ENCODE measurements at regions not wholly inside any gene's neighbourhood (a gene's known extent, or its start where the extent isn't known, plus 50 kb on each side); places are given as distances from the start of the nearest gene placed in this dataset.

GRCh38 chr20:20989081-20989480 is 117.1 kb downstream of the LINC00237 start:
- in situ Hi-C loops (cut with HindIII; ENCODE audit: low sequenced_read_pairs): no loop called here
- no peak for DNase-seq (ENCODE audit: low read depth, low spot score)
- H3K4me3 ChIP-seq (ENCODE audit: low read depth, low read length): no peak overlapping the region
- TF ChIP-seq CTCF (IDR thresholded peaks at IDR 0.05; ENCODE audit: low read depth, low read length): no peak

- H3K4me3 ChIP-seq (ENCODE audit: low read depth, low read length): no peak overlapping the region
- in situ Hi-C loops (cut with HindIII; ENCODE audit: low sequenced_read_pairs): no loop called here
Measured at GRCh38 chr20:20979934-20980333, 126.2 kb downstream of the LINC00237 start.

GRCh38 chr20:20977786-20978185 is 128.4 kb downstream of the LINC00237 start:
- H3K4me3 ChIP-seq (ENCODE audit: low read depth, low read length): no peak overlapping the region
- in situ Hi-C loops (cut with HindIII; ENCODE audit: low sequenced_read_pairs): no loop called here
- TF ChIP-seq CTCF (IDR thresholded peaks at IDR 0.05; ENCODE audit: low read depth, low read length): no peak
- DNase-seq (ENCODE audit: low read depth, low spot score): no peak

More at GRCh38 chr20:20979934-20980333, 126.2 kb downstream of the LINC00237 start:
- no peak for DNase-seq (ENCODE audit: low read depth, low spot score)
- no peak for TF ChIP-seq CTCF (IDR thresholded peaks at IDR 0.05; ENCODE audit: low read depth, low read length)

- in situ Hi-C loops (cut with HindIII; ENCODE audit: low sequenced_read_pairs): no loop called here
- TF ChIP-seq CTCF (IDR thresholded peaks at IDR 0.05; ENCODE audit: low read depth, low read length): no peak
- no peak overlapping the region for H3K4me3 ChIP-seq (ENCODE audit: low read depth, low read length)
- no peak for DNase-seq (ENCODE audit: low read depth, low spot score)
Measured at GRCh38 chr20:20972490-20972889, 133.7 kb downstream of the LINC00237 start.

GRCh38 chr20:20971810-20972209 is 134.3 kb downstream of the LINC00237 start:
- H3K4me3 ChIP-seq (ENCODE audit: low read depth, low read length): no peak overlapping the region
- DNase-seq (ENCODE audit: low read depth, low spot score): no peak
- no peak for TF ChIP-seq CTCF (IDR thresholded peaks at IDR 0.05; ENCODE audit: low read depth, low read length)
- in situ Hi-C loops (cut with HindIII; ENCODE audit: low sequenced_read_pairs): no loop called here

- H3K4me3 ChIP-seq (ENCODE audit: low read depth, low read length): no peak overlapping the region
- no peak for DNase-seq (ENCODE audit: low read depth, low spot score)
- no peak for TF ChIP-seq CTCF (IDR thresholded peaks at IDR 0.05; ENCODE audit: low read depth, low read length)
- in situ Hi-C loops (cut with HindIII; ENCODE audit: low sequenced_read_pairs): no loop called here
Measured at GRCh38 chr20:20970841-20971240, 135.3 kb downstream of the LINC00237 start.

All from astrocyte of the spinal cord (primary cell).